Esophagus muscularis mucosa (tissue), 4 donors: ENCODE measurements at regions not wholly inside any gene's neighbourhood (a gene's known extent, or its start where the extent isn't known, plus 50 kb on each side); places are given as distances from the start of the nearest gene placed in this dataset.
"Not testable (repeated sequence)": the region's sequence is repeated elsewhere in the genome, so short reads cannot be mapped to it uniquely, and the experiment has no call there.

ENCODE experiments used
- DNase-seq: peaks from one replicate; pipeline ENCODE4 v3.0.0-alpha.2; 2017; ENCODE audit errors: extremely low spot score
- H3K27ac ChIP-seq, 4 donors: fragments of 200-600 bp; sonication (generic); replicated peaks in 1 of 4; 1 replicate in 3 of 4; 2 replicates in 1 of 4; pipeline ENCODE4 v1.5.1; 2016 to 2019; ENCODE audit warnings: mild to moderate bottlenecking in 1 of 4
- H3K27me3 ChIP-seq, 4 donors: fragments of 200-600 bp; sonication (generic); one replicate each; pipeline versions ENCODE4 v1.5.1 to v1.6.0; 2016 to 2019
- H3K36me3 ChIP-seq, 4 donors: fragments of 200-600 bp; sonication (generic); one replicate each; pipeline ENCODE4 v1.5.1; 2016 to 2019
- H3K4me1 ChIP-seq, 4 donors: fragments of 200-600 bp; sonication (generic); one replicate each; pipeline ENCODE4 v1.5.1; 2016 to 2019
- H3K4me3 ChIP-seq, 4 donors: fragments of 200-600 bp; sonication (generic); 1 replicate in 2 of 4; 2 replicates in 2 of 4; pipeline ENCODE4 v1.5.1; 2016 to 2019; ENCODE audit warnings: mild to moderate bottlenecking in 4 of 4, moderate library complexity in 1 of 4
- H3K9me3 ChIP-seq, 4 donors: fragments of 200-600 bp; sonication (generic); 1 replicate in 3 of 4; 2 replicates in 1 of 4; pipeline ENCODE4 v1.5.1; 2016 to 2019
- EP300 ChIP-seq: sonication (generic); formaldehyde crosslinking; IDR thresholded peaks from one replicate; pipeline ENCODE4 v1.6.1; 2017; ENCODE audit warnings: antibody characterized with exemption
- POLR2A ChIP-seq: fragments of 450-650 bp; IDR thresholded peaks from one replicate; pipeline ENCODE4 v1.6.1; 2017; ENCODE audit warnings: antibody characterized with exemption, moderate library complexity, mild to moderate bottlenecking, low read depth
- POLR2AphosphoS5 ChIP-seq, 2 donors: sonication (generic); formaldehyde crosslinking; IDR thresholded peaks; one replicate each; pipeline ENCODE4 v1.6.1; 2017; ENCODE audit warnings: antibody characterized with exemption in 2 of 2
- WGBS: methylation state at CpG from one replicate; pipeline ENCODE4 v1.1.5; 2018; 5-methylcytosine and 5-hydroxymethylcytosine counted together
- intact Hi-C: fragments of 100-400 bp; cut with DNase I; formaldehyde crosslinking; loops from one replicate; pipeline ENCODE4 v1.15.1; 2023
- TF ChIP-seq, protein P1 (sequence below), 3 experiments: fragments of 200-600 bp in 2 of 3; fragments of 450-650 bp in 1 of 3; sonication (generic) in 2 of 3; IDR thresholded peaks; one replicate each; pipeline ENCODE4 v1.5.1; 2017 to 2019; ENCODE audit warnings: antibody characterized with exemption in 3 of 3, mild to moderate bottlenecking in 2 of 3, moderate library complexity in 1 of 3

DNA sequence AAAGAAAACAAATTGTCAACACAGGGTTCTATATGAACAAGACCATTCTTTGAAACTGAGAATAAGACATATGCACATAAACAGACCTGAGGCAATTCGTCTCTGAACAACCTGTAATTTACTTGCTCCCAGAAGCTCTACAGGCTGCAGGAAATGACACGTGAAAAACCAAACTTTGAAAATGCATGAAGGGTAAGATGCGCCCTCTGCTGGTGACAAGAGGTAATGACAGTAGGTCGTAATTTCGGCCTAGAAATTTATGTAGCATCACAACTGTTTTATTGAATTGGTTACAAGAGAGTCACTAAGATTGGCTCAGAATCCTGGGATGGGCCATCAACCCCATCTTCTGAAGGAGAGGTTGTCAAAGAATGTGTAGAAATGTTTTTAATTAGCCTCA is 276.5 kb downstream of the PPP4R3C start:
- H3K27ac ChIP-seq, result no peak overlapping the region
- TF ChIP-seq POLR2A, result no peak
- TF ChIP-seq, protein P1, sequence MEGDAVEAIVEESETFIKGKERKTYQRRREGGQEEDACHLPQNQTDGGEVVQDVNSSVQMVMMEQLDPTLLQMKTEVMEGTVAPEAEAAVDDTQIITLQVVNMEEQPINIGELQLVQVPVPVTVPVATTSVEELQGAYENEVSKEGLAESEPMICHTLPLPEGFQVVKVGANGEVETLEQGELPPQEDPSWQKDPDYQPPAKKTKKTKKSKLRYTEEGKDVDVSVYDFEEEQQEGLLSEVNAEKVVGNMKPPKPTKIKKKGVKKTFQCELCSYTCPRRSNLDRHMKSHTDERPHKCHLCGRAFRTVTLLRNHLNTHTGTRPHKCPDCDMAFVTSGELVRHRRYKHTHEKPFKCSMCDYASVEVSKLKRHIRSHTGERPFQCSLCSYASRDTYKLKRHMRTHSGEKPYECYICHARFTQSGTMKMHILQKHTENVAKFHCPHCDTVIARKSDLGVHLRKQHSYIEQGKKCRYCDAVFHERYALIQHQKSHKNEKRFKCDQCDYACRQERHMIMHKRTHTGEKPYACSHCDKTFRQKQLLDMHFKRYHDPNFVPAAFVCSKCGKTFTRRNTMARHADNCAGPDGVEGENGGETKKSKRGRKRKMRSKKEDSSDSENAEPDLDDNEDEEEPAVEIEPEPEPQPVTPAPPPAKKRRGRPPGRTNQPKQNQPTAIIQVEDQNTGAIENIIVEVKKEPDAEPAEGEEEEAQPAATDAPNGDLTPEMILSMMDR (IDR thresholded peaks at IDR 0.05), result peak; percentile 52 to 56 (median 54)
- no peak for TF ChIP-seq POLR2AphosphoS5 (IDR thresholded peaks at IDR 0.05)
- H3K36me3 ChIP-seq, result no peaks in the 10 kb centered on the region
- H3K9me3 ChIP-seq, result no peaks in the 10 kb centered on the region
- H3K27me3 ChIP-seq, result no peaks in the 10 kb centered on the region
- no peaks in the 10 kb centered on the region for H3K4me1 ChIP-seq
- intact Hi-C loops, result no loop called here
- no peak overlapping the region for H3K4me3 ChIP-seq
- 24% methylated on average over 5 of the region's 5 CpGs for WGBS
- no peak for DNase-seq

DNA sequence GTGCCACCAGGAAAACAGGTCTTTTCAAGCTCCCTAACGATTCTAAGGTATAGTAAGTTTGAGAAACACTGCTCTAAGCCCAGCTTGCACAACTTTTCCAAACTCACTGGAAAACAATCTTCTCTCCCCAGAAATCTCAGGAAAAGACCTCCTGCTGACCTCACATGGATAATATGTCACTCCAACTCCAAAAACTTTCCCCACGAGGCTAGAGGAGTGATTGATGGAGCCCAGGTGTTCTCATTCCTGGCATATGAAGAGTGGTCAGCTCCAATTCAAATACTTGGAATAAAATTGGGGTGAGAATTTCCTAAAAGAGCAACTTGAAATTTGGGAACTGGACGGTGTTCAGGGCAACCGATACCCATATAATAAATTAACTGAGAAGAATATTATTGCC is 299.9 kb downstream of the PPP4R3C start:
- TF ChIP-seq POLR2AphosphoS5 (IDR thresholded peaks at IDR 0.05) (no peak), POLR2A (no peak), EP300 (no peak)
- TF ChIP-seq, protein P1 (IDR thresholded peaks at IDR 0.05), result no peak
- Histone ChIP-seq H3K27me3 (no peaks in the 10 kb centered on the region), H3K9me3 (no peaks in the 10 kb centered on the region), H3K4me1 (no peaks in the 10 kb centered on the region), H3K27ac (no peak overlapping the region), H3K36me3 (no peaks in the 10 kb centered on the region), H3K4me3 (no peak overlapping the region)
- intact Hi-C loops, result no loop called here
- WGBS, result 43% methylated on average over 4 of the region's 4 CpGs
- DNase-seq, result no peak

DNA sequence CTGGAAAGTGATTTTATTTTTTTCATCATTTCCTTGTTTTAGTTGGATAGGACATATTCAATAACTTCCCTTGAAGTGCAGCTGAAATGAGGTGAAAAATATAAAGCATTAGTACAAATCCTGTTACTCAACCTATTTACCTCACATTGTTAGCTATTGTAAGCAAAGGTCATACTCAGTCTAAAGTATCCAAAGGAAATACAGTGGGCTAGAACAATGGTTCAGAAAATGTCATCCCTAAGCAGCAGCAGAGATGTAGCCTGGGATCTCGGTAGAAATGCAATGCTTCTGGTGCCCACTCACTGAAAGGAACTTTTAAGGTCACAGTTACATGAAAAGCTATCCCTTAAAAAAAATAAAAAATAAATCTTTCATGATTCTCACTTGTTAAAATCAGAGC is 300.6 kb downstream of the PPP4R3C start:
- H3K36me3 ChIP-seq, result no peaks in the 10 kb centered on the region
- TF ChIP-seq EP300 (no peak), POLR2A (no peak), POLR2AphosphoS5 (IDR thresholded peaks at IDR 0.05) (no peak)
- TF ChIP-seq, protein P1 (IDR thresholded peaks at IDR 0.05), result no peak
- WGBS, result 64% methylated on average over 1 of the region's 1 CpG
- no peak for DNase-seq
- intact Hi-C loops, result no loop called here
- H3K4me1 ChIP-seq, result no peaks in the 10 kb centered on the region
- no peak overlapping the region for H3K27ac ChIP-seq
- no peak overlapping the region for H3K4me3 ChIP-seq
- no peaks in the 10 kb centered on the region for H3K9me3 ChIP-seq
- H3K27me3 ChIP-seq, result no peaks in the 10 kb centered on the region

DNA sequence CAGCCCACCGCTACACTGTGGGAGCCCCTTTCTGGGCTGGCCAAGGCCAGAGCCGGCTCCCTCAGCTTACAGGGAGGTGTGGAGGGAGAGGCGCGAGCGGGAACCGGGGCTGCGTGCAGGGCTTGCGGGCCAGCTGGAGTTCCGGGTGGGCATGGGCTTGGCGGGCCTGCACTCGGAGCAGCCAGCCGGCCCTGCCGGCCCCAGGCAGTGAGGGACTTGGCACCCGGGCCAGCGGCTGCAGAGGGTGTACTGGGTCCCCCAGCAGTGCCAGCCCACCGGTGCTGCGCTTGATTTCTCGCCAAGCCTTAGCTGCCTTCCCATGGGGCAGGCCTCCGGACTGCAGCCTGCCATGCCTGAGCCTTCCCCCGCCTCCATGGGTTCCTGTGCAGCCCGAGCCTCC is 306.2 kb downstream of the PPP4R3C start:
- H3K9me3 ChIP-seq, H3K27me3 ChIP-seq, H3K4me1 ChIP-seq, H3K27ac ChIP-seq, H3K4me3 ChIP-seq, intact Hi-C loops, H3K36me3 ChIP-seq, DNase-seq: not testable (repeated sequence)
- WGBS, result 94% methylated on average over 17 of the region's 21 CpGs

DNA sequence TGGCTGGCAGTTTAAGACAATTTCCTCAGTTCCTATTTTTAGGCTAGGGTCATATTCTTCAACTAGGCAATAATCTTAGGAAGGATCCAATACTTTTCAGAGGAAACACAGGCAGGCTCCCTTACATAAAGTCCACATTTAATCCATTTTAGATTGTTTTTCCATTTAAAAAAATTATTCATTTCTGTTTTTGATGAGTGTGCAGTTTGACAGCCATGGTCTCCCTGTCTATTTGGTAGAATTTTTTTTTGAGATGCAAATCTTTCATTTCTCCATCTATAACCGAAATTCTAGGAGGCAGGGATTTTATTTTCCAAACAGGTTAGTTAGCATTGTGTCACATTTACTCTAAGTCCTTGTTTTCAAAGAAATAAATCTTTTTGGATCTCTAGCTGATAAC is 326.8 kb downstream of the PPP4R3C start:
- no peaks in the 10 kb centered on the region for H3K36me3 ChIP-seq
- no peak for DNase-seq
- H3K27ac ChIP-seq, result no peak overlapping the region
- H3K27me3 ChIP-seq, result no peaks in the 10 kb centered on the region
- no peak overlapping the region for H3K4me3 ChIP-seq
- no peaks in the 10 kb centered on the region for H3K4me1 ChIP-seq
- WGBS, result 44% methylated on average over 1 of the region's 1 CpG
- intact Hi-C loops, result no loop called here
- TF ChIP-seq POLR2AphosphoS5 (IDR thresholded peaks at IDR 0.05), result no peak
- no peak for TF ChIP-seq POLR2A
- TF ChIP-seq EP300, result no peak
- TF ChIP-seq, protein P1 (IDR thresholded peaks at IDR 0.05), result no peak
- H3K9me3 ChIP-seq, result no peaks in the 10 kb centered on the region
